Prostate gland (tissue), 2 donors: ENCODE measurements at regions not wholly inside any gene's neighbourhood (a gene's known extent, or its start where the extent isn't known, plus 50 kb on each side); places are given as distances from the start of the nearest gene placed in this dataset.
"Not testable (repeated sequence)": the region's sequence is repeated elsewhere in the genome, so short reads cannot be mapped to it uniquely, and the experiment has no call there.

Experiments used
- DNase-seq: peaks from one replicate; pipeline ENCODE4 v3.0.0-alpha.2; 2019; ENCODE audit warnings: low spot score
- H3K27ac ChIP-seq, 2 donors: fragments of 200-600 bp; sonication (generic); 2 replicates each; pipeline ENCODE4 v1.5.1; 2017 to 2019
- H3K27me3 ChIP-seq: fragments of 200-600 bp; sonication (generic); replicated peaks from 2 replicates; pipeline ENCODE4 v1.5.1; 2019; ENCODE audit not compliant: insufficient read depth
- H3K36me3 ChIP-seq, 2 donors: fragments of 200-600 bp; sonication (generic); 1 replicate in 1 of 2; 2 replicates in 1 of 2; pipeline versions ENCODE4 v1.5.1 to v1.8.1; 2017 to 2019
- H3K4me1 ChIP-seq: fragments of 200-600 bp; sonication (generic); replicated peaks from 2 replicates; pipeline ENCODE4 v1.5.1; 2019
- H3K4me3 ChIP-seq, 2 donors: fragments of 200-600 bp; sonication (generic); 2 replicates each; pipeline ENCODE4 v1.5.1; 2017 to 2019
- H3K9me3 ChIP-seq: fragments of 200-600 bp; sonication (generic); 2 replicates; pipeline ENCODE4 v1.5.1; 2017
- CTCF ChIP-seq, 4 experiments: fragments of 200-600 bp in 2 of 4; fragments of 450-650 bp in 2 of 4; sonication (generic) in 2 of 4; IDR thresholded peaks; 1 replicate in 3 of 4; 2 replicates in 1 of 4; pipeline ENCODE4 v1.5.1; 2016 to 2019; ENCODE audit warnings: antibody characterized with exemption in 4 of 4, mild to moderate bottlenecking in 2 of 4, moderate library complexity in 2 of 4
- POLR2A ChIP-seq: fragments of 450-650 bp; IDR thresholded peaks from one replicate; pipeline ENCODE4 v1.6.1; 2016; ENCODE audit warnings: antibody characterized with exemption, mild to moderate bottlenecking
- POLR2AphosphoS5 ChIP-seq: sonication (generic); formaldehyde crosslinking; IDR thresholded peaks from one replicate; pipeline ENCODE4 v1.6.1; 2017; ENCODE audit warnings: antibody characterized with exemption
- WGBS: methylation state at CpG from one replicate; pipeline ENCODE4 v1.1.5; 2018; 5-methylcytosine and 5-hydroxymethylcytosine counted together
- intact Hi-C: fragments of 100-400 bp; cut with DNase I; formaldehyde crosslinking; loops from one replicate; pipeline ENCODE4 v1.14.2; 2022

DNA sequence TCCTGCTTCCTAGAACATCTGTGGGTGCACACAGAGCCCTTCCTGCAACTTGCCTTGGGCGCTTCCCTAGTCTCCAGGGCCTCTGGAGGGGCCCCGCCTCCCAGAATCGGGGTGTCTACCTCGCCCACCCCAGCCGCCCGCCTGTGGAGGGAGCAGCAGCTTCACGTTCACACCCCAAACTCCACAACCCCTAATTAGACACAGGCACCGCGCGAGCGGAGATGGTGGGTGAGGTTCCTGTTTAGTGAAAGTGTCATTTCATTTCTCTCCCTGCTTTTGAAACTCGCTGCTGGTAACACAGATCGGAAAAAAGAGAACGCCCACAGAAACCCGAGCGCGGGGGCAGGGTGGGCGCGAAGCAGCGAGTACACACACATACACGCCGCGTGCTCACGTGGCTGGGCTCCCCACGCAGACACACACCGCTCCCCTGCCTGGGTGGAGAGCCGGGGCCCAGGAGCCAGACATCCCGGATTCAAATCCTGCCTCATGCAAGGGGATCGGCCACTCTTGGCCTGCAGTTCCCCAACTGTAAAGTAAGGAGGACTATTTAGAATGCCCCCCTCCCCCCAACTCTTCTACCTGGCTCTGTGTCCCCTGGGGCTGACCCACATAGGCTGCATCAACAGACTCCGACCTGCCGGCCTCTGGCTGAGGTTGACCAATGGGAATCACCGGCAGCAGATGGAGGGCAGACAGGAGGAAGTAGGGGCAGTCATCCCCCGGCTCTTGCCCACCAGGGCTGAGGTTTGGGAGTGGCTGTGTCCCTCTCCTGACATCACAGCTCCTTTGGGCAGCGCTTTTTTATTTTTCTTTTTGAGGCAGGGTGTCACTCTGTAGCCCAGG is 79.2 kb upstream of the NCOR2 start:
- no peaks in the 10 kb centered on the region for H3K27me3 ChIP-seq
- H3K4me1 ChIP-seq, result no peaks in the 10 kb centered on the region
- H3K27ac ChIP-seq, result no peak overlapping the region
- H3K36me3 ChIP-seq, result no peaks in the 10 kb centered on the region
- H3K4me3 ChIP-seq, result no peak overlapping the region
- no peaks in the 10 kb centered on the region for H3K9me3 ChIP-seq
- DNase-seq, result no peak
- WGBS, result 50% methylated on average over 34 of the region's 34 CpGs
- intact Hi-C loops, result no loop called here
- TF ChIP-seq CTCF (IDR thresholded peaks at IDR 0.05) (no peak), POLR2AphosphoS5 (no peak), POLR2A (no peak)

DNA sequence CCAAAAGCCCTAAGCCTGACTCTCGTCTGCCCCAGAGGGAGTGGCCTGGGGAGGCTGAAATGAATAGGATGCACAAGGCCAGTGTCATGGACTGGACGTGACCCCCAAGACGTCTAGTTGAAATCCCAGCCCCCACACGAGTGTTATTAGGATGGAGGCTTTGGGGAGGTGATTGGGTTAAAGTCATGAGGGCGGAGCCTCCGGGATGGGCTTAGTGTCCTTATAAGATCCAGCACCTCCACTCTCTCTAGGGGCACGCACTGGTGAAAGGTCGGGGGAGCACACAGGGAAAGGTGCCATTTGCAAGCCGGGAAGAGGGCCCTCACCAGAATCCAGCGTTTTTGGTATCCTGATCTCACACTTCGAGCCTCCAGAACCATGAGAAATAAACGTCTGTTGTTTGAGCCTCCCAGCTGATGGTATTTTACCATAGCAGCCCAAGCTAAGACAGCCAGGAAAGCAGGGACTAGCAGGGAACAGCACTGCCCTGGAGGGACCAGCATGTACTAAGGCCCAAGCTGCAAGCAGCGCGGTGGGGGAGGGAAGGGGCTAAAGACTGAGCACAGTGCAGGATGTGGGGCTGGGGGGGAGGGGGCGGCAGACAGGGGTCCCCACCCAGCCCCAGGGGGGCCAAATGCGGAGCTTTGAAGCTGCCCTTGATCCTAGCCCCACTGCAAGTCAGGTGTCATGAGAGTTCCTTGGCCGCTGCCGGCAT is 78.3 kb upstream of the NCOR2 start:
- Histone ChIP-seq H3K36me3 (no peaks in the 10 kb centered on the region), H3K9me3 (no peaks in the 10 kb centered on the region), H3K4me1 (no peaks in the 10 kb centered on the region), H3K27ac (no peak overlapping the region), H3K27me3 (no peaks in the 10 kb centered on the region), H3K4me3 (no peak overlapping the region)
- intact Hi-C loops, result no loop called here
- TF ChIP-seq POLR2A (no peak), POLR2AphosphoS5 (no peak), CTCF (IDR thresholded peaks at IDR 0.05) (no peak)
- 79% methylated on average over 18 of the region's 18 CpGs for WGBS
- no peak for DNase-seq

GRCh38 chr12:124643768-124644167 is 76.4 kb upstream of the NCOR2 start:
- 99% methylated on average over 6 of the region's 6 CpGs for WGBS
- H3K4me3 ChIP-seq, H3K27ac ChIP-seq, H3K9me3 ChIP-seq, H3K4me1 ChIP-seq, H3K36me3 ChIP-seq, DNase-seq, H3K27me3 ChIP-seq, intact Hi-C loops: not testable (repeated sequence)

GRCh38 chr12:124642105-124642504 is 74.7 kb upstream of the NCOR2 start:
- Histone ChIP-seq H3K36me3 (no peaks in the 10 kb centered on the region), H3K27me3 (no peaks in the 10 kb centered on the region), H3K27ac (no peak overlapping the region), H3K9me3 (no peaks in the 10 kb centered on the region), H3K4me1 (no peaks in the 10 kb centered on the region), H3K4me3 (no peak overlapping the region)
- WGBS, result 90% methylated on average over 8 of the region's 8 CpGs
- no peak for DNase-seq
- TF ChIP-seq CTCF (IDR thresholded peaks at IDR 0.05) (no peak), POLR2AphosphoS5 (no peak), POLR2A (no peak)
- intact Hi-C loops, result no loop called here

- Histone ChIP-seq H3K36me3 (no peaks in the 10 kb centered on the region), H3K4me3 (no peak overlapping the region), H3K27ac (no peak overlapping the region), H3K9me3 (no peaks in the 10 kb centered on the region), H3K4me1 (no peaks in the 10 kb centered on the region), H3K27me3 (no peaks in the 10 kb centered on the region)
- WGBS, result 91% methylated on average over 5 of the region's 6 CpGs
- intact Hi-C loops, result no loop called here
- TF ChIP-seq CTCF (IDR thresholded peaks at IDR 0.05), result no peak
- no peak for TF ChIP-seq POLR2A
- no peak for TF ChIP-seq POLR2AphosphoS5
- no peak for DNase-seq
These were observed 74.2 kb upstream of the NCOR2 start for GRCh38 chr12:124641591-124641990.
